ENCODE measurements at regions not wholly inside any gene's neighbourhood (a gene's known extent, or its start where the extent isn't known, plus 50 kb on each side); places are given as distances from the start of the nearest gene placed in this dataset.

DNA sequence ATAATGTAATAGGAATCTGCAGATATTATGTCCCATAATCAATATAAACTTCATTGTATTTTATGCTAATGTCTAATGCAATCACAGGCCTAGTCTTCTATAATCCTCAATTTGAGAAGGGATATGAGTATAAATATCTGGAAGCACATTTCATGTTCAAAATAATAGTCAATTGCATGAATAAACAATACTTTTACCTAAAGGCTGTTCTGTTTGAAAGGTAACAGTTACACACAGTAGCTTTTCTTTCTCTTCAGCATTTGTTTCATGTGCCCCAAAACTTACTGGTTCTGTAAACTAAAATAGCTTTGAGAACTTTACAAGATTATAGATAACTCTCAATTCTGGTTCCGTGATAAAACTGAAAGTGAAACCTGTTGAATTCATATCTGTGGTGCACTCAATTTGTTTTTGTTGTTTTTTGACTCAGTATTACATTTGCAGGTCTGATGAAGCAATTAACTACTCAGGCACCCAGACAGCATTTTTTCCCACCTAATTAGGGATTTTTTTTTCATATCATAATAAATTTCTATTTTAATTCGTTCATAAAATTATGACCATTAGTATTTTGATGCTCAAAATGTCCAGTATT lies 1193.8 kb downstream of the SLITRK1 start:
- DNase-seq (ENCODE audit: low spot score), result peak; percentile 4

DNA sequence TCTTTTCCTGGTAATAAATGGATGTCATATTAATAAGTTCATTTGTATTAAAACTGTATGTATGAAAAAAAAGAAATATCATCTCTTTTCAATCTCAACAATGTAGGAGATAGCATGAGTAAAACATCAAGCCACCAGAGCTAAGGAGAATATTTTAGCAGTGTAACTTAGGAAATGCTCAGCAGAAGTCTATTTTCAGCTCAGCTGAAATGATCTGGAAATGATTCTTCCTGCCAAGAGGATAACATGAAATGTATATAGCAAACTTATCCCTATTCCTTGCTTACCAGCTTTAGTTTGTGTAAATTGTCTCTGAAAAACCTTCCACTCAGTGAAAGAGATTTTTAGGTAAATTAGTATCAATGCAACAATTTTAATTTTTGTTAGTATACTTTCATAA lies 1194.4 kb downstream of the SLITRK1 start:
- no peak for DNase-seq (ENCODE audit: low spot score)

DNA sequence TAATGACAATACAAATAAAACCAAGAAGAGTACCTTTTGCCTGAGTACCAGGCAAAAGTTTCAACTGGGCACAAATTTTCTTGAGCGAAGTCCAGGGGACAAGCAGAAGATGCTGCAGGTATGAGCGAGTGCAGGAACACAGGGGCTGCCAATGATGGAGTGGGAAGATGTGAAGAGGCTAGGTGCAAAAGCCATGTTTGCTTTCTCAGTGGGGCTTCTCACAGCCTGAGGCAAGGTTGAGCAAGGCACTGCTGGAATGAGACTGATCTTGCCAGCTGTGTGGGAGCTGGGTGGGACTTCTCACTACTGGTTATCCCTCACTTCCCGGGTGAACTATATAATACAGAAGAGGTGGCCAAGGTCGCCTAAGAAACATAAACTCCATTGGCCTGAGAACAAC lies 1200.7 kb downstream of the SLITRK1 start:
- no peak for DNase-seq (ENCODE audit: low spot score)

DNA sequence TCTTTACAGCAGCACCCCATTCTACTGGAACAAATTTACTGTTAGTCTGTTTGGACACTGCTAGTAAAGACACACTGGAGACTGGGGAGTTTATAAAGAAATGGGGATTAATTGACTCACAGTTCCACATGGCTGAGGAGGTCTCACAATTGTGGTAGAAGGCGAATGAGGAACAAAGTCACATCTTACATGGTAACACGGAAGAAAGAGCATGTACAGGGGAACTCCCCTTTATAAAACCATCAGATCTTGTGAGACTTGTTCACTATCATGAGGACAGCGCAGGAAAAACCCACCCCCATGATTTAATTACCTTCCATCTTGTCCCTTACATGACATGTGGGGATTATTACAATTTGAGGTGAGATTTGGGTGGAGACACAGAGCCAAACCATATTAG lies 1204.2 kb downstream of the SLITRK1 start:
- no peak for DNase-seq (ENCODE audit: low spot score)

DNA sequence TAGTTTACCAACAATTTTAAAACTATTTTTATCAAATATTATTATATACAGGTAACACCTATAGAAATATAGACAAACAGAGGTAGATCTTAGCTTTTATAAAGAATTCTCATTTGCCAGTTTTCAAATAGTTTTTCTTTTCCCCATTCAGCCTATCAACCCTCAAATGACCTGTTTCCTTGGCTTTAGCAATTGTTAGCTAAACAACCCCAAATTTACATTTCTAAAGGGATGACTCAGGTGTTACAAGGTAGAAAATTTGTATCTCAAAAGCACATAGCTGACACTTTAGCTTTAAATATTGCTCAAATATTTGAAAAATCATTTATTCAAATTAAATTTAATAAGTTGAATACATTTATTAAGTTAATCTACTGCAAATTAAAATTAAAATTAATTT lies 1207.2 kb downstream of the SLITRK1 start:
- DNase-seq (ENCODE audit: low spot score), result no peak

DNA sequence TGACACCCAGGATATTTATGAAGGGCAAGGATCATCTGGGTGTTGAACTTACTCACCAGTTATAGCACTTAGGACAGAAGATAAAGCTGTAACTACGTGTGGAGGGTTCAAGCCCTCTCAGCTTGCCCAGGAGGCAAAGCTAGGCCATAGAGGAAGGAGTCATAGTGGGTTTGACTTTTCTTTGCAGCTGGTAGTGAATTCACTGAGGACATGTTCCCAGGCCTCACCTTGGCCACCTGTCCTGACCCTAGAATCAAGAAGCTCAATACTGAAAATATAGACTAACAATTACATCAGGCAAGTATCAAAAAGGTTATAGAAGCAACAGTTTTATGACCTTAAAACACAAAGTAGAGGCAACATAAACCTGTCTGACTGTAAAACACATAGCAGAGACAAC lies 1207.7 kb downstream of the SLITRK1 start:
- no peak for DNase-seq (ENCODE audit: low spot score)

DNA sequence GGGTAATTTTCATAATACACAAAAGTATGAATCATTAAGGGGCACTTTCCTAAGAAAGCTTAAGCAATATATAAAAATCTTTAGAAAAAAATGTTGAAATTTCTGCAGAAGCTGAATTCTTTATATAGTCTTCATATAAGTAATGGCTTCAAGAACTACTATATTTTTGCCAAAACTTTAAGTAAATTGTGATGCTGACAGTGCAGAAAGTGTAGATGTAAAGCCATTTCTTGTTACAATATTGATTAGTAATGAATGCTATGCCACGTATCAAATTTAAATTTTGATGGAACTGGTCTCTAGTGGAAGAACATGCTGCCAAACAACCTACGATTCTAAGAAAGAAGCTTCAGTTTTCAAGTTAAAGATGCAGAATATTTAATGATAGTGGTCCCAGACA lies 1210.0 kb downstream of the SLITRK1 start:
- no peak for DNase-seq (ENCODE audit: low spot score)

DNA sequence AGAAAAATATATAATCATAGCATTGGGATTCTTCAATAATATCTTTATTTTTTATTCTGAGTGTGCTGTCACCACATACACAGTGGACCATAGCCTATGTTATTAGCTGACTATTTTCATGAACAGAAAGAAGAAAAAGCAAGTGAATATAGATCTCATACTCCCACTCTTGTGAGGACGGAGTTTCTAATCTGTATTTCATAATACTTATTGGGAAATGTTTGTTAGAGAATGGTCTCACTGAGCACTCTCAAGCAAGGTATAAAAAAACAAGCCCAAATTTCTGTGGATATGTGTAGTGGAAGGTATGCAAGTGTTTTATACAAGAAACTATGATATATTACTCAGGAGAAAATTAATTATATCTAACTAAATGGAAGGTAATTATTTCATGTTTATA lies 1218.1 kb downstream of the SLITRK1 start:
- DNase-seq (ENCODE audit: low spot score), result no peak

DNA sequence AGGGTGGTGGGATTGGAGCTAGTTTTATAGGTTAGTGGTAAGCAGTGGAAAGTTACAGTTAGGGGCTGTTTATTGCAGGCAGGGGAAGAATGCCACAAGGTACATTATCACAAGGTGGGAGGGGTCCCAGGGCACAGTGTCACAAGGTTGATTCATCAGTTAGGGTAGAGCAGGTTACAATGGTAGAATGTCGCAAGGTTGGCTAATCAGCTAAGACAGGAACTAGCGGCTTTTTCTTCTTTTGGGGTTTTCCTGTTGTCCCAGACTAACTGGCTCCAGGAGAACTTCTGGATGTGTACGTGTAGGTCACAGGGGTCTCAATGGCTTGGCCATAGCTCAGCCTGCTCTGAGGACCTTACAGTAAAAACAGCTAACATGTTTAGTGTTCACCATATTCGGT lies 1221.1 kb downstream of the SLITRK1 start:
- no peak for DNase-seq (ENCODE audit: low spot score)

DNA sequence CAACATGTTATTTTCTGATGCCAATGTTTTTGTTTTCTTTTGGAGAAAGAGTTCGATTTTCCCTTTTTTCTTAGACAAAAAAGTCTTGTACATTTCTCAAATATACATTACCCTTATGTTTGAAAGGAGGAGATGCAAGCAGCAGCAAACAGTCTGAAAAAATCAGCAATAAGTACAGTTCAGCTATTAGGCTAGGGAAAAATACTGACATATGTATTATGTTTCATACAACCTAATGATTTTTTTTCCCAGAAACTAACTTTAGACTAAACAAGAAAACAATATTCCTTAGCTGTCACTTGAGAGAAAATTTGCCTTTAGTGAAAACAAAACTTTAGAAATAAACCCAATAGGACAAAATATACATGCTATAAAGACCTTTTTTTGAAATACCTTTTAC lies 1223.5 kb downstream of the SLITRK1 start:
- no peak for DNase-seq (ENCODE audit: low spot score)

DNA sequence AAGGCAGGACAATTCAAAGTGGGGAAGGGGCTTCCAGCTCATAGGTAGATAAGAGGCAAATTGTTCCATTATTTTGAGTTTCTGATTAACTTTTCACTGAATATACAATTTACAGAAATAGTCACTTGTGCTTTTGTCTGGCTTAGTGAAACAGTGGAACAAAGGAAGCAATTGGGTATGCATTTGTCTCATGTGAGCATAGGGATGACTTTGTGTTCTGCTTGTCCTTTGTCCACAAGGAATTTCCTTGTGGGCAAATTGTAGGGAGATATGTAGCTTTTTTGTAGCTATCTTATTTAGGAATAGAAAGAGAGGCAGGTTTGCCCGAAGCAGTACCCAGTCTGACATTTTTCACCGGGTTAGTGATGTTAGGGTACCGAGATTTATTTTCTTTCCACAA lies 1224.8 kb downstream of the SLITRK1 start:
- no peak for DNase-seq (ENCODE audit: low spot score)

DNA sequence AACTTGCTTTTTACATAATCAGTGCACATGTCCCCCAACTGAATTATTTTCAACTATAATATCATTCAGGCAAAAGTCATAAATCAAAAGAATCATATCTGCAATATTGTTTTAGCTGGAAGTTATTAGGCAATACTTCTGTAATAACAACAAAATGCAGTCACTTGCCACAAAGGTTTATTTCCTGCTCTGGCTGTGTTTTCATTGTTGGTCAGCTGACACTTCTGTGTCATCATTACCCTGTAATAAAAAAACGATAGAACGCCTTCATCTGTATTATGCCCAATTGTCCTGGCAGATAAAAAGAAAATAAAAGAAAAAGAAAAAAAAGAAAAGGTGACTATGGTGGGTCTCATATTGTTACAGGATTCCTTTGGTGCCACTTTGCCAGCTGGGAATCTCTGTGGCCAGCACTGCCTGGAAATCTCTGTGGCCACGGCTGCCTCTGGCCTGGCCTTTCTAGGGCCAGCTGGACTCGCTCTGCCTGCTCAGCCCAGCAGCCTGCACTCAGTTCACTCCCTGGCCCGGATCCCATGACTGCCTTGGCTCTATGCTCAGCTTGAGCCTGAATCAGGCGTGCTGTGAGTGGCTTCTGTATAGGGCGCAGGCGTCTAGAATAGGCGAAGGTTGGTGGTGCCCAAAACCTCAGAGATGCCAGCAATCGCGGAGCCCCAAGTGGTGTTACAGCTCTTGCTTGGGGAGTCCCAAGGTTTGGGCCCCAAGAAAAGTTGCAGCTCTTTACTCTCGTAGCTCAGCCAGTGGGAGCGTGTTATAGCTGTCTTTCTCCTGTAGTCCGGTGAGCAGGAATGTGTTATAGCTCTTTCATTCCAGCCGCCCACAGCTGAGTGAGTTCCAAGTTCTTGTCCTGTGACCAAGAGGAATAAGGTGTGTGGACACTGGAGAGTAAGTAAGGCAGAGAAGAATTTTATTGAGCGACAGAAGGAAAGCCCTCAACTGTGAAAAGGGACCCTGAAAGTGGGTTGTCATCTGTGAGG lies 1227.1 kb downstream of the SLITRK1 start:
- no peak for DNase-seq (ENCODE audit: low spot score)

DNA sequence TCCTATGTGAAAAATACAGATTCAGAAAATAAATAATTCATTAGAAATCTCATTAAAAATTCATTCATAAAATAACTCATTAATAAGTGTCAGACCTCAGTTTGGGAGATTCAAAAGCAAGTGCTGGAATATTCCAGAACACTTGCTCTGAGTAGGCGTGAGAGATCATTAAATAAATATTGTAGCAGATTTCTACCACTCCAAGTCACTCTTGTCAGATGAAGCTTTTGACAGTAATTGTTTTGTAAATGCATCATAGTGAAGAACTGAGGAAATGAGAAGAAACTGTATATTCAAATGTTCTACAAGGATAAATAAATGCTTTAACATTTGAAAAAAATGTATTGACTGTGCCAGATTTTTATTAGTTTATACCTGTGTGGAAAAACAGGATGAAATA lies 1228.1 kb downstream of the SLITRK1 start:
- no peak for DNase-seq (ENCODE audit: low spot score)

DNA sequence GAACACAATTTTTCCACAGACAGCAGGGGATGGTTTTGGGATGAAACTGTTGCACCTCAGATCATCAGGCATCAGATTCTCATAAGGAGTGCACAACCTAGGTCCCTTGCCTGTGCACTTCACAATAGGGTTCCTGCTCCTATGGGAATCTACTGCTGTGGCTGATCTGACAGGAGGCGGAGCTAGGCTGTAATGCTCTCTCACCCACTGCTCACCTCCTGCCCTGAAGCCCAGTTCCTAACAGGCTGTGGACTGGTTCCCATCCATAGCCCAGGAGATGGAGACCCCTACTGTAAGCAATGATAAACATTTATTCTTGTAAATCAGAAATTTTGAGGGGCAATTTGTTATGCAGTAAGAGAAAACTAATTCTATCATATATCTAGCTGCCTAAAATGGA lies 1234.7 kb downstream of the SLITRK1 start:
- no peak for DNase-seq (ENCODE audit: low spot score)

DNA sequence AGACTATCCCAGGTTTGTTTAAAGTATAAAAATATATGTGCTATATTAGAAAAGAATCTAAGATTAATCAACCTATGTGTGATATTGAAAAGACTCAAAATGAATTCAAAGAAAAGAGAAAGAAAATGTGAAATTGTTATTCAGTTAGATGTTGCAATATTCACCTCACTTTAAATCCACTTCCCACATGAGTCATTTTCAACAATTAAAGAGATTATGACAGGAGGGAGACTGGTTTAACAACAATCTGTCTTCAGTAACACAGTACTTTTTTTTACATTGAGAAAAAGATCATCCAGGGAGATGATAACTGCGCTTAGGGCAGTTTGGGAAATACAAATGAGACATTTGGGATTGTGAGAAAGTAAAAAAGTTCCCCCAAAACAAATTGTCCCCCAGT lies 1246.2 kb downstream of the SLITRK1 start:
- DNase-seq (ENCODE audit: low spot score), result no peak

DNA sequence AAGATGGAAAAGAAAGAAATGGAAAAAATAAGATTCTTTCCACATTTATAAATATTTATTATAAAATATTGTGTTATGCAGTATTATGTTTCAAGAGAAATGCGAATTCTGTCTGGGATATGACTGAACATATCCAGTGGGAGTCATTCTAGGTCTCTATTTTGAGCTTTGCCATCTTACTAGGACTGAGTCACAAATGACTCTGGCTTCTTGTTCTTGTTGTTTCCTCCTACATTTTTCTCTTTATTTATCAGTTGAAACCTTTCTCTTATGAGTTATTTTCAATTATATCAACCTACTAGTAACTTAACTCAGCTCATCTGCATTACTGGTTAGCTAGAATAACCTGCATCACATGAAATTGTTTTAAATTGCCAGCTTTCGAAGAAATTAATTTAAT lies 1247.3 kb downstream of the SLITRK1 start:
- no peak for DNase-seq (ENCODE audit: low spot score)

DNA sequence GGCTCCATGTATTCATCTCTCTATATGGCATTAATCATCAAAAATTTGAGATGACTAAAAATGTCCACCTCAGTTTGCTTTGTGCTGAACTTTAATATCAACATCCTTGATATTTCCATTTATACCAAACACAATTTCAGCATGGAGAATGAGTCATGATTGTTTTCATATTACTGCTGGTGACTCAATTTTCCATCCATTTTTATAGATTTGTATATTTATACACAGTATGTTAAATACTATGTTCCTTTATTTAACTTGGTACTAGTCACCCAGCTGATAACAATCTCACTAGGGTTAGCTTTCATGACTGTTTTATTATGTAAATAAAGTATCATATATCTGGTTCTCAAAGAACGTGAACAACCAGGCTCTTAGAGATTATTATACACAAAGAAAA lies 1255.1 kb downstream of the SLITRK1 start:
- DNase-seq (ENCODE audit: low spot score), result no peak

DNA sequence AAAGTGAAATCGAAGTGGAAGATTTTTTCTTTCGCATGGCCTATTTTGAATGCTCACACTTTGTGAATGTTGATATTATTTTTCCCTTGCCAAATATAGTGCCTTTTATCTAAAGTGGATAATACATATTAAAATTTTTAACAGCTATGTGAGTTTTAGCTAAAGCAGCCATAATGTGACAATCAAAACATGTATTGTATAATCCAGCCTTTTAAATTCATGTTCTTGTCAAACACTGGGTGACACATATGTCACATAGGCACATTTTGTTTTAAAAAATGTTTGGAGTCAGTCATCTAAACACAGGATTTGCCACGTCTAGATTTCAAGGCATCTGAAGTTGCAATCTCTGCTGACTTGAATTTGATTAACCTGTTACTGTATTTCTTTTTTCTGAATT lies 1256.6 kb downstream of the SLITRK1 start:
- DNase-seq (ENCODE audit: low spot score), result no peak

DNA sequence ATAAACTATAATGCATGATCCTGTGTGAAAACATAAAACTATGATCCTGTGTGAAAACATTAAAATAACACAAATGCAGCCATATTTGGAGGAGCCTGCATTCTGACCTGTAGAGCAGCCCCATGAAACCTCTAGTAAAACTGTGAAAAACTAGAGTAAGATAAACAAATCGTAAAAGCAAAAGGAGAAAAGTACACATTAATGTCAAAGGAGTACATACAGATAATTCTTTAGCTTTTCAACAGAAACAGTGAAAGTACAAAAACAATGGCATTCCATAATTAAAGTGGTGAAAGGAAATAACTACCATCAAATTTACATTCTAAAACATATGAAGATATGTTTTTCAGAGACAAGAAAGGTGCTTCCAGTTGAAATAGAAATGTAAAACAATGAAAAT lies 1267.2 kb downstream of the SLITRK1 start:
- no peak for DNase-seq (ENCODE audit: low spot score)

DNA sequence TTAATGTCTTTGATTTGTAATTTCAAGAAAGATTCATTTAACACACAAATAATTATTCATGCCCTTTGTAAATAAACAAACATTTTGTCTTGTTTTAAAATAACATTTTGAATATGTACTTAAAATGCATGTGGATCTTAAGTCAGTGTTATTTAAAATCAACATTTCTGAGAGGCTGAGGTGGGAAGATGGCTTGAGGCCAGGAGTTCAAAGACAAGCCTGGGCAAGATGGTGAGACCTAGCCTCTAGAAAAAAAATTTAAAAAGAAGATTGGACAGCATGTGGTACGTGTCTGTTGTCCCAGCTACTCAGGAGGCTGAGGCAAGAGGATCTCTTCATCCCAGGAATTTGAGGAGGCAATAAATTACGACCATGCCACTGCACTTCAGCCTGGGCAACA lies 1268.2 kb downstream of the SLITRK1 start:
- DNase-seq (ENCODE audit: low spot score), result no peak

DNA sequence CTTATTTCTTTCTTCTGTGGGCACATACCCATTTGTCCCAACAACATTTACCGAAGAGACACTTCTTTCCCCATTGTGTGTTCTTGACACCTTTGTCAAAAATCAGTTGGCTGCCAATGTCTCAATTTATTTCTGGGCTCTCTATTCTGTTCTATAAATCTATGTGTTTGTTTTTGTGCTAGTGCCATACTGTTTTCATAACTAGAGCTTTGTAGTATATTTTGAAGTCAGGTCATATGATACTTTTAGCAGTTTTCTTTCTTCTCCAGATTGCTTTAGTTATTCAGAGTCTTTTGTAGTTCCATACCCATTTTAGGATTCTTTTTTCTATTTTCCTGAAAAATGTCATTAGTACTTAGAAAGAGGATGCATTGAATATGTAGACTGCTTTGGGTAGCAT lies 1276.3 kb downstream of the SLITRK1 start:
- no peak for DNase-seq (ENCODE audit: low spot score)

DNA sequence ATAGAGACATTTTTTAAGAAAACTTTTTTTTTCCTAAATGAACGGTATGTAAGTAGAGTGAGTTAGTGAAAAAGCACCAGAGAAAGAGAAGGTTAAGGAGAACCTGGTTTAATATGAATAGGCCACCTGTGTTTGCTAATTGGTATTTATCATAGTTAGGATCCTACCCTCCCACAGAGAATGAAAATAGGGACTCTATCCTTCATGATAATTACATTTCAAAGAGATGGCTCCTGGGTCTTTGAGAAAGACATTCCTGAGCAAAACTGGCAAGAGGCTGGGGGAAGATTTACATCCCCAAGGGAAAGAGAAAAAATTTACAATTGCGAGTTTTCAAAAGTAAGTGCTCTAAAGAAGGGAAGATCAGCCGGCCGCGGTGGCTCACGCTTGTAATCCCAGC lies 1284.5 kb downstream of the SLITRK1 start:
- DNase-seq (ENCODE audit: low spot score), result no peak

DNA sequence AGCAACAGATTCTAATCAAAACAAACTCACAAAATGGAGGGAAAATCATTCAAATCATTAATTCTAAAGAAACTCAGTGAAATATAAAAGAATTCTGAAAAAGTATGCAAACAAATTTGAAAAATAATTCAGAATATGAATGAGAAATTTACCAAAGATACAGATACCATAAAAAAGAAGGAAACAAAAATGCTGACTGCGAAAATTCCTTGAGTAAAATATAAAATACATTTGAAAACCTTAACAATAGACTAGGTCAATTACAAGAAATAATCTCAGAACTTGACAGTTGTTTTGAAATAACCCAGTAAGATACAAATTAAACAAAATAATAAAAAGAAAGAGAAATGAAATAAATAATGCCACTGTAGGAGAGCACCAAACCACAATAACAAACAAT lies 1289.0 kb downstream of the SLITRK1 start:
- no peak for DNase-seq (ENCODE audit: low spot score)

DNA sequence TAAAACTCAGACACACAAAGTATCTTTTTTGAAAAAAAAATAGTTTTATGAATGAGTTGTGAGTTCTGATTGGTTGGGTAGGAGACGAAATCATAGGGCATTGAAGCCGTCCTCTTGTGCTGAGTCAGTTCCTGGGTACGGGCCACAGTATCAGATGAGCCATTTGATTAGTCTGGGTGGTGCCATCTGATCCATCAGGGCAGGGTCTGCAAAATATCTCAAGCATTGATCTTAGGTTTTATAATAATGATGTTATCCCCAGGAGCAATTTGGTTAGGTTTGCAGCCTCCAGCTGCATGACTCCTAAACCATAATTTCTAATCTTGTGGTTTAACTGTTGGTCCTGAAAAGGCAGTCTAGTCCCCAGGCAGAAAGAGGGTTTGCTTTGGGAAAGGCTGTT lies 1310.6 kb downstream of the SLITRK1 start:
- DNase-seq (ENCODE audit: low spot score), result no peak
